HK-2 (cell line): ENCODE measurements at regions not wholly inside any gene's neighbourhood (a gene's known extent, or its start where the extent isn't known, plus 50 kb on each side); places are given as distances from the start of the nearest gene placed in this dataset.

ENCODE experiments used
- DNase-seq: peaks from one replicate; pipeline ENCODE4 v3.0.0-alpha.2; 2018; ENCODE audit not compliant: unreplicated experiment

GRCh38 chr3:163684651-163685050 is 1393.6 kb downstream of the SI start:
- no peak for DNase-seq

GRCh38 chr3:163672954-163673353 is 1405.3 kb downstream of the SI start:
- DNase-seq, result no peak

- DNase-seq, result no peak
Measured at GRCh38 chr3:163671201-163671600, 1407.1 kb downstream of the SI start.

- no peak for DNase-seq
Measured at GRCh38 chr3:163664466-163664865, 1413.8 kb downstream of the SI start.

GRCh38 chr3:163657088-163657487 is 1421.2 kb downstream of the SI start:
- no peak for DNase-seq

GRCh38 chr3:163655021-163655420 is 1423.3 kb downstream of the SI start:
- no peak for DNase-seq

GRCh38 chr3:163644172-163644571 is 1434.1 kb downstream of the SI start:
- DNase-seq, result no peak

GRCh38 chr3:163632722-163633121 is 1445.6 kb downstream of the SI start:
- DNase-seq, result no peak

- no peak for DNase-seq
Measured at GRCh38 chr3:163626753-163627152, 1451.5 kb downstream of the SI start.

GRCh38 chr3:163622384-163622783 is 1455.9 kb downstream of the SI start:
- no peak for DNase-seq

GRCh38 chr3:163614886-163615285 is 1463.4 kb downstream of the SI start:
- DNase-seq, result no peak

GRCh38 chr3:163605915-163606314 is 1472.4 kb downstream of the SI start:
- DNase-seq, result no peak

GRCh38 chr3:163601426-163601825 is 1476.9 kb downstream of the SI start:
- DNase-seq, result no peak

- DNase-seq, result no peak
Measured at GRCh38 chr3:163587342-163587741, 1491.0 kb downstream of the SI start.

- DNase-seq, result no peak
Measured at GRCh38 chr3:163582967-163583366, 1495.3 kb downstream of the SI start.

GRCh38 chr3:163577271-163577670 is 1501.0 kb downstream of the SI start:
- DNase-seq, result no peak

GRCh38 chr3:163576314-163576713 is 1502.0 kb downstream of the SI start:
- DNase-seq, result no peak

- DNase-seq, result no peak
Measured at GRCh38 chr3:163573324-163573723, 1505.0 kb downstream of the SI start.

- DNase-seq, result no peak
Measured at GRCh38 chr3:163572856-163573255, 1505.4 kb downstream of the SI start.

- DNase-seq, result no peak
Measured at GRCh38 chr3:163563485-163563884, 1514.8 kb downstream of the SI start.

- DNase-seq, result no peak
Measured at GRCh38 chr3:163562625-163563024, 1515.7 kb downstream of the SI start.

GRCh38 chr3:163561151-163561550 is 1517.1 kb downstream of the SI start:
- DNase-seq, result no peak

GRCh38 chr3:163560459-163560858 is 1517.8 kb downstream of the SI start:
- DNase-seq, result no peak

GRCh38 chr3:163556813-163557523 is 1521.3 kb downstream of the SI start:
- no peak for DNase-seq
